Right lobe of liver (tissue), 6 donors: ENCODE measurements at regions not wholly inside any gene's neighbourhood (a gene's known extent, or its start where the extent isn't known, plus 50 kb on each side); places are given as distances from the start of the nearest gene placed in this dataset.

ENCODE experiments used
- ATAC-seq, 4 donors: fragments of 200-7000 bp; cut with Tn5 transposase; one replicate each; pipeline ENCODE4 v1.9.1; 2020; ENCODE audit warnings: mild to moderate bottlenecking in 4 of 4, moderate library complexity in 4 of 4
- DNase-seq, 3 donors: peaks; one replicate each; pipeline ENCODE4 v3.0.0-alpha.2; 2020
- H3K27ac ChIP-seq, 3 donors: fragments of 200-600 bp; one replicate each; pipeline ENCODE4 v1.8.0; 2022
- H3K27me3 ChIP-seq, 2 donors: fragments of 200-600 bp; one replicate each; pipeline ENCODE4 v1.8.0; 2022
- H3K36me3 ChIP-seq, 4 donors: fragments of 200-600 bp; sonication (generic) in 1 of 4; one replicate each; pipeline versions ENCODE4 v1.5.1 to v1.8.0; 2017 to 2022; ENCODE audit warnings: control low read depth in 1 of 4
- H3K4me1 ChIP-seq, 4 donors: fragments of 200-600 bp; sonication (generic) in 1 of 4; one replicate each; pipeline versions ENCODE4 v1.5.1 to v1.8.0; 2017 to 2022; ENCODE audit warnings: control low read depth in 1 of 4
- H3K4me3 ChIP-seq, 3 donors: fragments of 200-600 bp; one replicate each; pipeline ENCODE4 v1.8.0; 2022
- H3K9me3 ChIP-seq, 4 donors: fragments of 200-600 bp; sonication (generic) in 1 of 4; one replicate each; pipeline versions ENCODE4 v1.5.1 to v1.8.0; 2017 to 2022; ENCODE audit warnings: control low read depth in 1 of 4
- POLR2A ChIP-seq: fragments of 450-650 bp; IDR thresholded peaks from one replicate; pipeline ENCODE4 v1.6.1; 2017; ENCODE audit warnings: antibody characterized with exemption, mild to moderate bottlenecking
- WGBS: methylation state at CpG from one replicate; pipeline ENCODE4 v1.1.6; 2018; ENCODE audit warnings: low coverage, low lambda C conversion rate; ENCODE audit not compliant: insufficient coverage; ENCODE audit errors: missing lambda C conversion rate; 5-methylcytosine and 5-hydroxymethylcytosine counted together
- intact Hi-C, 2 donors: fragments of 100-400 bp; cut with DNase I; formaldehyde crosslinking; loops; one replicate each; pipeline versions ENCODE4 v1.11.2 to v1.14.1; 2022
- TF ChIP-seq, protein P1 (sequence below), 4 donors: fragments of 200-600 bp in 3 of 4; fragments of 450-650 bp in 1 of 4; IDR thresholded peaks; one replicate each; pipeline versions ENCODE4 v1.5.1 to v1.8.0; 2016 to 2022; ENCODE audit warnings: antibody characterized with exemption in 4 of 4, mild to moderate bottlenecking in 2 of 4
- donor health status: DM: no; HTN: yes; CAD: no.
- donor health status: DM: no; HTN: no; CAD: no.
- donor health status: DM: no; HTN: no; CAD: no.
- donor health status: DM: no; HTN: yes; CAD: no.
- donor health status: DM: no; HTN: yes; CAD: no.

GRCh38 chr20:51335329-51335841 lies 207.1 kb downstream of the NFATC2 start:
- intact Hi-C loops = no loop called here
- Histone ChIP-seq H3K36me3 (no peaks in the 10 kb centered on the region), H3K27me3 (no peaks in the 10 kb centered on the region), H3K4me3 (no peak overlapping the region), H3K9me3 (no peaks in the 10 kb centered on the region), H3K4me1 (no peaks in the 10 kb centered on the region), H3K27ac (no peak overlapping the region)
- ATAC-seq = no peak
- WGBS = 17% methylated on average over 2 of the region's 8 CpGs
- TF ChIP-seq POLR2A = no peak
- TF ChIP-seq, protein P1, sequence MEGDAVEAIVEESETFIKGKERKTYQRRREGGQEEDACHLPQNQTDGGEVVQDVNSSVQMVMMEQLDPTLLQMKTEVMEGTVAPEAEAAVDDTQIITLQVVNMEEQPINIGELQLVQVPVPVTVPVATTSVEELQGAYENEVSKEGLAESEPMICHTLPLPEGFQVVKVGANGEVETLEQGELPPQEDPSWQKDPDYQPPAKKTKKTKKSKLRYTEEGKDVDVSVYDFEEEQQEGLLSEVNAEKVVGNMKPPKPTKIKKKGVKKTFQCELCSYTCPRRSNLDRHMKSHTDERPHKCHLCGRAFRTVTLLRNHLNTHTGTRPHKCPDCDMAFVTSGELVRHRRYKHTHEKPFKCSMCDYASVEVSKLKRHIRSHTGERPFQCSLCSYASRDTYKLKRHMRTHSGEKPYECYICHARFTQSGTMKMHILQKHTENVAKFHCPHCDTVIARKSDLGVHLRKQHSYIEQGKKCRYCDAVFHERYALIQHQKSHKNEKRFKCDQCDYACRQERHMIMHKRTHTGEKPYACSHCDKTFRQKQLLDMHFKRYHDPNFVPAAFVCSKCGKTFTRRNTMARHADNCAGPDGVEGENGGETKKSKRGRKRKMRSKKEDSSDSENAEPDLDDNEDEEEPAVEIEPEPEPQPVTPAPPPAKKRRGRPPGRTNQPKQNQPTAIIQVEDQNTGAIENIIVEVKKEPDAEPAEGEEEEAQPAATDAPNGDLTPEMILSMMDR (IDR thresholded peaks at IDR 0.05) = no peak
- DNase-seq = no peak

DNA sequence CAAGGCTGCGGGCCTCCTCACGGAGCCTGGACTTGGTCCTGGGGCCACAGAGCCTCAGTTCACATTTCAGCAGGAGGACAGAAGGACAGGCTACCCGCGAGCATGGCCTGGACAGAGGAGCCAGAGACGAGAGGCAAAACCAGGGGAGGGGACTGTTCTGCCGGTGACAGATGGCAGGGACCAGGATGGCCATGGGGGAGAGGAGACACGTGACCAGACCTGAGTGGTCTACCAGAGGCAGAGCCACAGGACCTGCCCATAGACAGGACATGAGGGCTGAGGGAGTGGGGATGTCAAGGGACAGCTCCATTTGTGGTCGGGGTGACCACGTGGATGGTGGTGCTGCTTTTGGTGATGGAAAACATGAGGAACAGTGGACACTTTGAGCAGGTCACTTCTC lies 207.9 kb downstream of the NFATC2 start:
- H3K36me3 ChIP-seq = no peaks in the 10 kb centered on the region
- ATAC-seq (no peak), DNase-seq (no peak)
- no peaks in the 10 kb centered on the region for H3K9me3 ChIP-seq
- H3K27ac ChIP-seq = no peak overlapping the region
- no peak for TF ChIP-seq POLR2A
- TF ChIP-seq, protein P1 (IDR thresholded peaks at IDR 0.05) = no peak
- 88% methylated on average over 8 of the region's 9 CpGs for WGBS
- no peaks in the 10 kb centered on the region for H3K4me1 ChIP-seq
- intact Hi-C loops = no loop called here
- H3K27me3 ChIP-seq = no peaks in the 10 kb centered on the region
- no peak overlapping the region for H3K4me3 ChIP-seq

GRCh38 chr20:51333971-51334370 lies 208.5 kb downstream of the NFATC2 start:
- H3K4me1 ChIP-seq = no peaks in the 10 kb centered on the region

GRCh38 chr20:51333446-51333845 lies 209.1 kb downstream of the NFATC2 start:
- no peaks in the 10 kb centered on the region for H3K36me3 ChIP-seq
- H3K4me1 ChIP-seq = no peaks in the 10 kb centered on the region
- intact Hi-C loops = no loop called here
- H3K4me3 ChIP-seq = no peak overlapping the region
- ATAC-seq (no peak), DNase-seq (no peak)
- TF ChIP-seq, protein P1 (IDR thresholded peaks at IDR 0.05) = no peak
- TF ChIP-seq POLR2A = no peak
- H3K27me3 ChIP-seq = no peaks in the 10 kb centered on the region
- 72% methylated on average over 2 of the region's 3 CpGs for WGBS
- no peak overlapping the region for H3K27ac ChIP-seq
- no peaks in the 10 kb centered on the region for H3K9me3 ChIP-seq

More at GRCh38 chr20:51333971-51334370, 208.5 kb downstream of the NFATC2 start:
- H3K27ac ChIP-seq = no peak overlapping the region
- TF ChIP-seq, protein P1 (IDR thresholded peaks at IDR 0.05) = no peak
- TF ChIP-seq POLR2A = no peak
- ATAC-seq (no peak), DNase-seq (no peak)
- no peaks in the 10 kb centered on the region for H3K9me3 ChIP-seq
- intact Hi-C loops = no loop called here
- H3K36me3 ChIP-seq = no peaks in the 10 kb centered on the region
- 83% methylated on average over 8 of the region's 14 CpGs for WGBS
- no peaks in the 10 kb centered on the region for H3K27me3 ChIP-seq
- no peak overlapping the region for H3K4me3 ChIP-seq

DNA sequence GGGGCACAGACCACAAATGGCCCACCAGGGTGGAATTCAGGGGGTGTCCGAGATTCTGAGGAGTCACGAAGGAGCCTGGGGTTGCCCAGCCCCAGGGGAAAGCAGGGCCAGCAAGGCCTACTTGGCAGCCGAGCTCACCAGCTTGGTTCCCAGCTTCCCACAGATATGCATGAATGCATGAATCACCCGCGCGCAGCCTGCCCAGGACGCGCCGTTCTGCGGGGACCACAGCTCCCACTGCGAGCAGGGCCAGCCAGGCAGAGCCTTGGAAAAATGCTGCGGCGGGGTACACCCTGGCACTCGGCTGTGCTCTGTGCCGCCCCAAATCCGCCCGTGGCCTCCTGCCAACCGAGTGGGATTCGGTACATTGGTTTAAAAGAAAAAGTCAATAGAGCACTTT lies 211.0 kb downstream of the NFATC2 start:
- TF ChIP-seq, protein P1 (IDR thresholded peaks at IDR 0.05) = no peak
- no peak for TF ChIP-seq POLR2A
- DNase-seq = no peak

More for the DNA sequence above, 211.0 kb downstream of the NFATC2 start:
- no peak overlapping the region for H3K27ac ChIP-seq
- H3K27me3 ChIP-seq = no peaks in the 10 kb centered on the region
- H3K36me3 ChIP-seq = no peaks in the 10 kb centered on the region
- ATAC-seq = peak in 1 of 4 donors; percentile 8
- no peaks in the 10 kb centered on the region for H3K4me1 ChIP-seq
- intact Hi-C loops = no loop called here
- WGBS = no CpG with 5 or more reads among the region's 19 CpGs
- H3K4me3 ChIP-seq = no peak overlapping the region
- no peaks in the 10 kb centered on the region for H3K9me3 ChIP-seq
